Suprapubic skin (tissue), 4 donors: ENCODE measurements at regions not wholly inside any gene's neighbourhood (a gene's known extent, or its start where the extent isn't known, plus 50 kb on each side); places are given as distances from the start of the nearest gene placed in this dataset.
A peak's percentile ranks its signal among the peaks of the same experiment; 100 is the strongest.

Source experiments
- DNase-seq, 2 donors: peaks; one replicate each; pipeline ENCODE4 v3.0.0-alpha.2; 2019; ENCODE audit warnings: low spot score in 2 of 2
- H3K27ac ChIP-seq: fragments of 200-600 bp; sonication (generic); one replicate; pipeline ENCODE4 v1.5.1; 2019
- H3K27me3 ChIP-seq: fragments of 200-600 bp; sonication (generic); one replicate; pipeline ENCODE4 v1.5.1; 2019
- H3K36me3 ChIP-seq: fragments of 200-600 bp; sonication (generic); one replicate; pipeline ENCODE4 v1.5.1; 2019
- H3K4me1 ChIP-seq: fragments of 200-600 bp; sonication (generic); one replicate; pipeline ENCODE4 v1.5.1; 2019
- H3K4me3 ChIP-seq: fragments of 200-600 bp; sonication (generic); one replicate; pipeline ENCODE4 v1.5.1; 2019; ENCODE audit warnings: mild to moderate bottlenecking
- H3K9me3 ChIP-seq: fragments of 200-600 bp; sonication (generic); one replicate; pipeline ENCODE4 v1.5.1; 2019
- CTCF ChIP-seq, 2 donors: fragments of 200-600 bp in 1 of 2; fragments of 450-650 bp in 1 of 2; sonication (generic) in 1 of 2; IDR thresholded peaks; one replicate each; pipeline ENCODE4 v1.5.1; 2016 to 2019; ENCODE audit warnings: antibody characterized with exemption in 2 of 2, mild to moderate bottlenecking in 1 of 2, moderate library complexity in 1 of 2
- EP300 ChIP-seq: sonication (generic); formaldehyde crosslinking; IDR thresholded peaks from one replicate; pipeline ENCODE4 v1.6.1; 2017; ENCODE audit warnings: antibody characterized with exemption
- POLR2A ChIP-seq, 2 donors: fragments of 450-650 bp; IDR thresholded peaks; one replicate each; pipeline ENCODE4 v1.6.1; 2017; ENCODE audit warnings: antibody characterized with exemption in 2 of 2, mild to moderate bottlenecking in 2 of 2, moderate library complexity in 2 of 2
- POLR2AphosphoS5 ChIP-seq, 3 donors: sonication (generic); formaldehyde crosslinking; IDR thresholded peaks; one replicate each; pipeline ENCODE4 v1.6.1; 2017; ENCODE audit warnings: antibody characterized with exemption in 3 of 3
- WGBS: methylation state at CpG from one replicate; pipeline ENCODE4 v1.1.5; 2018; 5-methylcytosine and 5-hydroxymethylcytosine counted together

- Histone ChIP-seq H3K4me3 (no peak overlapping the region), H3K9me3 (no peaks in the 10 kb centered on the region), H3K27me3 (no peaks in the 10 kb centered on the region), H3K36me3 (no peaks in the 10 kb centered on the region), H3K27ac (no peak overlapping the region), H3K4me1 (peaks cover 16% of the 10 kb centered on the region)
- DNase-seq = no peak
- 98% methylated on average over 10 of the region's 10 CpGs for WGBS
- no peak for TF ChIP-seq CTCF (IDR thresholded peaks at IDR 0.05)
- no peak for TF ChIP-seq EP300
- no peak for TF ChIP-seq POLR2A (IDR thresholded peaks at IDR 0.05)
- no peak for TF ChIP-seq POLR2AphosphoS5 (IDR thresholded peaks at IDR 0.05)
Measured at GRCh38 chr2:120888851-120889250, 153.2 kb downstream of the GLI2 start.

DNA sequence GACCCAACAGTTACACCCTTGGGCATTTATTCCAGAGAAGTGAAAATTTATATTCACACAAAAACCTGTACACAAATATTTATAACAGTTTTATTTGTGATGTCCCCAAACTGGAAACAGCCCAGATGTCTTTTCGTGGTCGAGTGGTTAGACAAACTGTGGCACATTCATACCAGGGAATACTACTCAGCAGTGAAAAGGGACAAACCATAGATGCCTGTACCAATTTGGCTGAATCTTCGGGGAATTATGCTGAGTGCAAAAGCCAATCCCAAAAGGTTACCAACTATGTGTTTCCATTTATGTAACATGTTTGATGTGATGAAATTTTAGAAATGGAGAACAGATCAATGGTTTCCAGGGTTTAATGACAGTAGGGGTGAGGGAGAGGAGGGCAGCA lies 154.3 kb downstream of the GLI2 start:
- Histone ChIP-seq H3K9me3 (no peaks in the 10 kb centered on the region), H3K4me3 (no peak overlapping the region), H3K36me3 (no peaks in the 10 kb centered on the region), H3K27ac (no peak overlapping the region), H3K4me1 (peaks cover 16% of the 10 kb centered on the region), H3K27me3 (no peaks in the 10 kb centered on the region)
- DNase-seq = no peak
- TF ChIP-seq POLR2AphosphoS5 (IDR thresholded peaks at IDR 0.05) = no peak
- no peak for TF ChIP-seq EP300
- no peak for TF ChIP-seq CTCF (IDR thresholded peaks at IDR 0.05)
- no peak for TF ChIP-seq POLR2A (IDR thresholded peaks at IDR 0.05)
- 88% methylated on average over 3 of the region's 3 CpGs for WGBS

- Histone ChIP-seq H3K4me1 (peaks cover 13% of the 10 kb centered on the region), H3K27ac (no peak overlapping the region), H3K9me3 (no peaks in the 10 kb centered on the region), H3K36me3 (no peaks in the 10 kb centered on the region), H3K27me3 (no peaks in the 10 kb centered on the region), H3K4me3 (no peak overlapping the region)
- no peak for DNase-seq
- TF ChIP-seq POLR2A (IDR thresholded peaks at IDR 0.05) = no peak
- WGBS = 93% methylated on average over 12 of the region's 12 CpGs
Measured at GRCh38 chr2:120890566-120891360, 155.1 kb downstream of the GLI2 start.

- H3K27me3 ChIP-seq = no peaks in the 10 kb centered on the region
- H3K36me3 ChIP-seq = no peaks in the 10 kb centered on the region
- 82% methylated on average over 5 of the region's 8 CpGs for WGBS
- H3K9me3 ChIP-seq = no peaks in the 10 kb centered on the region
- peaks cover 9% of the 10 kb centered on the region for H3K4me1 ChIP-seq
- DNase-seq = no peak
- H3K4me3 ChIP-seq = no peak overlapping the region
- peak overlapping the region; percentile 61 for H3K27ac ChIP-seq
- no peak for TF ChIP-seq POLR2A (IDR thresholded peaks at IDR 0.05)
- no peak for TF ChIP-seq CTCF (IDR thresholded peaks at IDR 0.05)
- TF ChIP-seq EP300 = no peak
- TF ChIP-seq POLR2AphosphoS5 (IDR thresholded peaks at IDR 0.05) = no peak
Measured at GRCh38 chr2:120892271-120892966, 156.8 kb downstream of the GLI2 start.

DNA sequence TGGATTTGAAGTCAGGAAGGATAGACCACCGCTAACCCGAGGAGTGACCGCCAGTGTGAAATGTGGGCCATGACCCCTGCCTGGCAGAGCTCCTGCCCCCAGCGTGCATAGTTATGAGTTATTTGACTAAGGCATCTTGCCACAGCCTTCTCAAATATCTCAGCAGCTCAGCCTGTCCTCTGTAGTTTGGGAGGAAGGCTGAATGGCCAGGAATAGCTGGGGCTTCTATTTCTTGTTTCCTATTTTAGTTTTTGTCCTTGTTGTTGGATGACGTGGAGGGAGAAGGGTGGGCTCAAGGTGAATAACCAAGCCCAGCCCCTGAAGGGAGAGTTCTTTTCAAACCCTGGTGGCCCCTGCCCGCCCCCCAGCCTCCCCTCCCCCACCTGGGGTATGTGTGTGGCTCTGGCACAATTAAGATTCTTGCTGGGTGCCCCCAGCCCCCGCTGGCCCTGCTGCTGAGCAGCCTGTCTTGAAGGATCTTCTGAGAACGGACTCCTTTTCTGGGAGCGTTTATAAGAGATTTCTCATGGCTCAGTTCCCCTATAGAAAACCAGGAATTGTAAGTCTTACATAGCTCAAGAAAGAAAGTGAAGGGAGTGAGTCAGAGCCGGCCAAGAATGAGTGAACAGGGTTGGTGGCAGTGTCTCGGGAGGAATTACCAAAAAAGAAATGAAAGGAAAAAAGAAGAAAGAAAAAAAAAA lies 157.4 kb downstream of the GLI2 start:
- WGBS = 55% methylated on average over 11 of the region's 11 CpGs
- TF ChIP-seq POLR2AphosphoS5 (IDR thresholded peaks at IDR 0.05) (no peak), CTCF (IDR thresholded peaks at IDR 0.05) (no peak), POLR2A (IDR thresholded peaks at IDR 0.05) (no peak), EP300 (no peak)
- no peaks in the 10 kb centered on the region for H3K27me3 ChIP-seq
- no peaks in the 10 kb centered on the region for H3K9me3 ChIP-seq
- peaks cover 8% of the 10 kb centered on the region for H3K4me1 ChIP-seq
- H3K4me3 ChIP-seq = no peak overlapping the region
- DNase-seq = no peak
- H3K36me3 ChIP-seq = no peaks in the 10 kb centered on the region
- H3K27ac ChIP-seq = peak overlapping the region; percentile 61
